DLD1 (cell line): ENCODE measurements at regions not wholly inside any gene's neighbourhood (a gene's known extent, or its start where the extent isn't known, plus 50 kb on each side); places are given as distances from the start of the nearest gene placed in this dataset.

ENCODE experiments used
- in situ Hi-C: cut with HindIII; loops from 2 replicates; pipeline ENCODE4 v1.10.0; 2017; ENCODE audit warnings: low sequenced_read_pairs

DNA sequence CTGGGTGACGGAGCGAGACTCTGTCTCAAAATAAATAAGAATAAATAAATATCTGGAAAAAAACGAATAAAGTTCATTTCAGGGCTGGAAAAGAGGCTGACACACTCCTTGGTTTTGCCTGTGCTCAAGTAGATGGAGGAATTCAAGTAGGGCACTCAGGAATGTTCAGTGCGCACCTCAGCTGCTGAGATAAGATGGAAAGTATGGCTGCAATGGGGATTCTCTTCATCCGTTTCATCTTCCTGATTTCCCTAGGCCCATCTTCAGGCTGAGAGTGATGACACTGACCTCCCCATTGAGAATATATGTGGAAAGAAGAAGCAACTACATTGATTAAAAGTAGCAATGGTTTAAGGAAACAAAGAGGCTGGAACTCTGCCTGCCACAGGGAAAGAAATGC is 130.5 kb upstream of the ZNF644 start:
- in situ Hi-C loops, result no loop called here

DNA sequence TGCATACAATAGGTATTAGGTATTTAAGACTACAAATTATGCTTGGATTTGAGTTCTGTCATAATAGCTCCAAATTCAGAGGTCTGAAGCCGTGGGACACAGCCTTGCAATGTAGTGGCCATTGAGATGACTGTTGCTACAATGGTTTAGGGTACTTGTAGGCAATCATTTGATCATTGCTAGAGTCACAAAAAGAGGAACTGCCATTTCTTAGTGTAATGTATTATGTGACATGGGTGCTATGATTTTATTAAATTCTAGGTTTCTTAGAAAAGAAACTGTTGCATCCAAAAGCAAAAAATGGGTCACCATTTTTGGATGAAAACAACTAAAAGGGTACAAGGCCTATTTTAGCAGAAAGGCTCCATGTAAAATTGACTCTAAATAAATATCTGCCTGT is 129.9 kb upstream of the ZNF644 start:
- in situ Hi-C loops, result no loop called here

DNA sequence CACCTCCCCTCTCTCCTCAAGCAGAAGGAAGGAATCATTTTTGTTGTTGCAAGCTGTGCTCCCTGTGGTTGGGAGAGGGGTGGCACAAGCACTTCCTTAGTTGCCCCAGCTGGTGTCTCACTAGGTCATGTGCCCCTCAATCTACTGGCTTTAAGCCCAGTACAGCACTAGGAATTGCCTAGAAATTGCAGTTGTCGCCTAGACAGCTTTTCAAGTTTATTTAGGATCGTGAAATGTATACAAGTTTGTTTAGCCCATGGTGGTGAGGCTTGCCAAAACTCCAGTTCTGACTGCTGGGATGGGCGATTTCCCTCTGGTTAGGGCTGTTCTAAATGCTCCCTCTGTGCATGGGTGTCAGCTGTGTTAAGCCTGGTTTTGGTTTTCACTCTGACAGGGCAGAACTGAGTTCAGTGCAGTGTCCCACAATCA is 126.8 kb upstream of the ZNF644 start:
- in situ Hi-C loops, result no loop called here

DNA sequence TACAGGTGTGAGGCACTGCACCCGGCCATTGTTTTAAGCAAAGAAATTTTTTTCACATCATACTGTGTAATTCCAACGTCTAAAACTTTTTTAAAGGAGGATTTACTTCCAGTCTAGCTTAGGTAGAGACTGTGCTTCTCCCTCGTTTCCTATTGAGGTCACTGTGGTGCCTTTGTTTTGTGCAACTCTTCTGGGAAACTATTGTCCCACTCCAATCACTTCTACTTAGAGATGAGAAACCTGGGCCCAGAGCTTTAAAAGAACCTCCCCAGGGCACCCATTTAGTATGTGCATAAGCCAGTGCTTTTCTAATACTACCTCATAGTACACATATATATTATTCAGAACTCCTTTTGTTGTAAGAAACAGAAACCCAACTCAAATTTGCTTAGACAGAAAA is 120.0 kb upstream of the ZNF644 start:
- in situ Hi-C loops, result no loop called here

DNA sequence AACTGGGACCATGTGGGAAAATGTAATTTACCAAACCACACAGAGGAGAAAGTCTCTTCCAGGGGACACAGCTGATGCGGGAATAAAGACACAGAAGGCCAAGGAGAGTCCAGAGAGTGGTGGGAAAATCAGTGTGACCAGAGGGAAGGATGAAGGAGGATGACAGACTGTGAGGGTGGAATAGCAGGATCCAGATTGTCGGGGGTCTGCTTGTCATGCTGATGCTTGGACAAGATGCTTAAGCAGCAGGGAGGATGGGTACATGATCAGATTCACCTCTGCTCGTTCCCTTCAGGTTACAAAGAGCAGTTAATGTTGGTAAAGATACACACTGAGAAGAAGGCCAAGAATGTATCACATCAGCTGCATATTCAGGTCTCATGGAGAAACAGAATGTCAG is 117.1 kb upstream of the ZNF644 start:
- in situ Hi-C loops, result no loop called here

DNA sequence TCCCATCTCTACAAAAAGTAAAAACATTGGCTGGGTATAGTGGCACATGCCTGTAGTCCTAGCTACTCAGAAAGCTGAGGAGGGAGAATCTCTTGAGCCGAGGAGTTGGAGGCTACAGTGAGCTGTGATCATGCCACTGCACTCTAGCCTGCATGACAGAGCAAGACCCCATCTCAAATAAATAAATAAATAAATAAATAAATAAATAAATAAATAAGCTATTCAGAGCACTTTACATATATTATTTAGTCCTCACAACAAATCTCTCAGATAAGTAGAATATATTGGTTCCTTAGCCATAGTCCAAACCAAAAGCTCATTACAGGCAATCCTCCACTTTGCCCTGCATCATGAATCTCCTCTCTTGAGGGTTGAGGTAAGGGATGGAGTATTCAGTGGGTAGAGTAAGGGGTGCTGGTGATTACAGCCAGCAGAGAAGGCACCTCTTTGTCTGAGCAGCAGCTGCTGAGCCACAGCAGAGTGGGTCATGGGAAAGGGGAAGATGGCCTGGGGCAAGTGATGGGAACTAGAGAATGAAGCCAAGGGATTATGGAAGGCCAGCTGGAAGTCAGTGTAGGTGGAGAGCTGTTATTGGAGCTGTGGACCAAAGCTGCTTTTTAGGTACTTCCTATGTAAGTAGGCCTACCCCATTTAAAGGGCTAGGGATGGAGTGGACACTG is 115.5 kb upstream of the ZNF644 start:
- in situ Hi-C loops, result no loop called here

DNA sequence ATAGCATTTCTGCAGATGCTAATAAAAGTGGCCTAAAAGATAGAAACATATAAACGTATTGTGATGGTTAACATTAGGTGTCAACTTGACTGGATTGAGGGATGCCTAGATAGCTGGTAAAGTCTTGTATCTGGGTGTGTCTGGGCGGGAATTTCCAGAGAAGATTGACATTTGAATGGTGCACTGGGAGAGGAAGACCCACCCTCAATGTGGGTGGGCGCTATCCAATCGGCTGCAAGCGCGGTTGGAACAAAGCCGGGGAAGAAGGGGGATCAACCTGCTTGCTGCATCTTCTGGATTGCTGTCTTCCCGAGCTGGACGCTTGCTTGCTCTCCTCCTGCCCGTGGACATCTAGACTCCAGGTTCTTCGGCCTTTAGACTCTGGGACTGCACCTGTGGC is 114.0 kb upstream of the ZNF644 start:
- in situ Hi-C loops, result no loop called here

DNA sequence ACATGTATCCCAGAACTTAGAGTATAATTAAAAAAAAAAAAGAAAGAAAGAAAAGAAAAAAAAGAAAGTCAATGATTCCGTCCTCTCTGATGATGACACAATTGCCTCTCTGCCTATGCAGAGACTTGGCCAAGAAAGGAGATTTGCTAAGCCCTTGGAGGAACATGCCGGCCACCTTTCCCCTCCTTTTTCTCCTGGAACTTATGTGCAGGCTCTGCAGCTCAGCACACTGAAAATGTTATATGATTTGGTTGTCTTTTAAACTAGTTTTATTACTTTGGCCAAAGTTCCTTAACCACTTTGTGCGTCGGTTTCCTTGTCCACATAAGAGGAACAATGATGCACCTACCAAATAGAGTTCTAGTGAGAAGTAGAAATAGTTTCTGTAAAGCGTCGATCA is 111.4 kb upstream of the ZNF644 start:
- in situ Hi-C loops, result no loop called here

DNA sequence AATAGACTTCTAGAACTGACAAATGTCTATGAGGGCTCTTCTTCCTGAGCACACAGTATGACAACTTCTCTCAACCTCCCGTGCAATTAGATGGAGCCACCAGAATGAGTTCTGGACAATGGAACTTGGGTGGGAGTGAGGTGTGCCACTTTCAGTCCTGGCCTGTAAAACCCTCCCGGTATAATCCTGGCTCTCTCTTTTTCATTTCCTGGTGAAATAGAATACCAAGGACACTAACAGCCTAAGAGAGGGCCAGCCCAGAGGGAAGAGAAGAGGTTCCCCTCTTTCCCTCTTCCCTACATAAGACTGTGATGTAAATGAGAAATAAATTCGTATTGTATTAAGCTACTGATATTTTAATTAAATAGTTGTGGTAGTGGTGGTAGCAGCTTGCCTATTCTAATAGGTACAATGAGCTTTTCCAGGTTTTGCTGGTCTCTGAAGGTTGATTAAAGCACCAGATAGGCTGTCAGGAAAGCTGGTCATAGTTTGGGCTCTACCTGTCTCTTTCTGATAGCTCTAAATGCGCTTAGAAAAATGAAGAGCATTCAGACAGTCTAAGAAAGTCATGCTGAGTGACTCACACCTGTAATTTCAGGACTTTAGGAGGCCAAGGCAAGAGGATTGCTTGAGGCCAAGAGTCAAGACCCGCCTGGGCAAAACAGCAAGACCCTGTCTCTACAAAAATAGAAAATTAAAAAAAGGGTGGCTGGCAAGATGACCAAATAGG is 108.6 kb upstream of the ZNF644 start:
- in situ Hi-C loops, result no loop called here

DNA sequence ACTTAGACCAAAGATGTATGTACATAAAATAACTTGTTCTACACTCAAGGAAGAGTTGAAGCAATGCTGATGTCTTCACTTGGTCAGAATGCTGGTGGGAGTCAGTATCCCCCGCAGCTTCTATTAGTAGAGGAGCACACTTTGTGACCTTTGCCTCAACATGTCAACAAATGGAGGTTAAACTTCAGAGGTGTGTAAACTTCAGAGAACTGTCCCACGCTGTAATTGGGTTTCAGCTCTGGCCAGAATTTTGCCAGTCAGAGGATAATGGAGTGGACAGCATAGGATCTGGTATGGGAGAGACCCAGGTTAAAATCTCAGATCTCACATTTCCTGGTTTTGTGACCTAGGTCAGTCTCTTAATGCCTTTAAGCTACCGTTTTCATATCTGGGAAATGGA is 107.6 kb upstream of the ZNF644 start:
- in situ Hi-C loops, result no loop called here

DNA sequence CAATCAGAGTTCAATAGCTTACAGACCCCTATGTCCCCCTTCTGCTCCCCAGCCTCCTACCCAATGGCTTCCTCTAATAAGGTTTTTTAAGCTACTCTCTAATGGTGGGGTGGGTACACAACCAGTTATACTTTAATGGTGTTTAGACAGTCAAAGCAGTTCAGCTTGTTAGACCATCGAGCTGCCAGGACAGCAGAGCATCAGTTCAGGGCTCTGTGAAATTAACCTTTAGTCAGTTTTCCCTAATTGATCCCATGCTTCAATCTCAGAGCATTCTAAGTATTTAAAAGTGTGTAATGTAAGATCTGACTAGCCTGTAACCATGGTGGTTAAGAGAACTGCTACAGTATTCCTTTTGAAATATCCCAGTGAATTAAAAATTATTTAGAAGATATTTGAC is 107.2 kb upstream of the ZNF644 start:
- in situ Hi-C loops, result no loop called here

DNA sequence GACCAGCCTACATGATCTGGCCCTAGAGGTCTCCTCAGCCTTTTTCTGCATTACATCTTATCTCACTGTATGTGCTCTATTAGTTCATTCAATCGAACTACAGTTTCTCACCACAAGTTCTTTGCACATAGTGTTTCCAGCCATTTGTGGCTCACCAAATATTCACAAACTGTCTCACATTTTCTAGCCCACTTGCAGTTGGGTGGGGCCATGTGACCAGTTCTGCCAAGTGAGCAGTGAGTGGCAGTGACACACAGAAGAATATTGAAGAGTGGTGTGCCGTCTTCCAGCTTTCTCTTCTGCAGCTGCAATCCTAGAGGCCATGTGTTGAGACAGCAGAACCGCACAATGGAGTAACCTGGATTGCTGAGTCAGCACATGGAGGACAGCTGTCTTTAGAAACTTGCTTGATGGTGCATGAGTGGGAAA is 103.2 kb upstream of the ZNF644 start:
- in situ Hi-C loops, result no loop called here

DNA sequence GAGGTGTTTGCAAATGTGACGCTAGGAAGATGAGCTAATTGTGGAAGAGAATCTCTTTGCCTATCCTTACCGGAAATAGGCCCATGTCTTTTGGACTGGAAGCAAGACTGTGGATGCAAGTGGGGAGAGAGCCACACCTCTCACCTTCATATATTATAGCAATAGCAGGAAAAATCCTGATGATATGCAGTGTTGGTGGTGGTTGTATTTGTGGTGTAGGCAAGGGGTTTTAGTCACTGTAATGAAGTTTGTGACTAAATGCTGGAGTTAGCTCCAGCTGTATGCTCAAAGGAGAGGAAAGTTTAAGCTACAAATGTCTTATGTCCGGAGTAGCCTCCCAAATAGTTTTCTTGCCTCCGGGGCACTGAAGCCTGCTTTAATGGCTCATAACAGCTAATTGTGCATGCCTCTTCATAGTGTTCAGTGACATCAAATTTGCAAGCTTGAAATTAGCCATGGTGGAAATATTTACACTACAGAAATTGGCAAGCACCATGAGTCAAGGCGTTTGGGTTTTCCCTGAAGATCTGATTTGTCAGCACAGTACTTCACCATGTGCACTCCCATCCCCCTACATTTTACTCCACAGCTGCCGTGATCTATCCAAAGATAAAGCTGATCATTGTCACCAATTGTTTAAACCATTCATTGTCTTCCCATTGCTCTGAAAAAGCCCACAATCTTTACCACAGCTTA is 102.6 kb upstream of the ZNF644 start:
- in situ Hi-C loops, result no loop called here

DNA sequence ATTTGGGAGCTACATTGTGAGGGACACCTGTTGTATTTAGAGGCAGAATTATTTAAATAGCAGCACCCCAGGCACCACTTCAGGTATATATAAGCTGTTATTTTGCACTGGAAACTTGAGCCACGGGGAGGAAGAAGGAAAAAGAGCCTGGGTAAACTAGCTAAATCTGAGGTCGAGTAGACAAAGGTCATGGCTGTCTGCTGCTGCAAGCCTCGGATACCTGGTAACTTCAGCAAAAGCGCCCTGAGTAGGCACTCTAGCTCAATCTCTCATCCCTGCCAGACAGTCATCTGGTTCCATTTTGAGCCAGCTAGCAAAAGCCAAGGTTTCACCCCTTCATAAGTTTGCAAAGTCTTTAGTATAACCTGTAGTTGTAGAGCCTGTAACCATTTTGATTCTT is 101.9 kb upstream of the ZNF644 start:
- in situ Hi-C loops, result no loop called here

DNA sequence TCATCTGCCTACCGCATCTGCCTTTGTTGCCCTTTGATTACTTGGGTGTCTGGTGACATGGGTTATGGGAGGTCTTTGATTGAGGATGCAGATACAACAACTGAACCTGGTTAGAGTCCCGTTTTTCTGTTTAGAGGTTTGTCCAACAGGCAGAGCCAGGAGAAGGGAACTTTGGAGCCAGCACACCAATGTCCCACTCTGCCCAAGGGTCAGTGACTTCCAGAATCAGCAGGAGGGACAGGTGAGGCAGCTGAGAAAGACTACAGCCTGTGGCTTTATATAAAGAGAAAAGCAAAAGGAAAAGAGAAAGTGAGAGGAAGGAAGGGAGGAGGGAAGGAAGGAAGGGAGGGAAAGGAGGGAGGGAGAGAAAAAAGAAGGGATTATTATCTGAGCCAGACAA is 101.5 kb upstream of the ZNF644 start:
- in situ Hi-C loops, result no loop called here

DNA sequence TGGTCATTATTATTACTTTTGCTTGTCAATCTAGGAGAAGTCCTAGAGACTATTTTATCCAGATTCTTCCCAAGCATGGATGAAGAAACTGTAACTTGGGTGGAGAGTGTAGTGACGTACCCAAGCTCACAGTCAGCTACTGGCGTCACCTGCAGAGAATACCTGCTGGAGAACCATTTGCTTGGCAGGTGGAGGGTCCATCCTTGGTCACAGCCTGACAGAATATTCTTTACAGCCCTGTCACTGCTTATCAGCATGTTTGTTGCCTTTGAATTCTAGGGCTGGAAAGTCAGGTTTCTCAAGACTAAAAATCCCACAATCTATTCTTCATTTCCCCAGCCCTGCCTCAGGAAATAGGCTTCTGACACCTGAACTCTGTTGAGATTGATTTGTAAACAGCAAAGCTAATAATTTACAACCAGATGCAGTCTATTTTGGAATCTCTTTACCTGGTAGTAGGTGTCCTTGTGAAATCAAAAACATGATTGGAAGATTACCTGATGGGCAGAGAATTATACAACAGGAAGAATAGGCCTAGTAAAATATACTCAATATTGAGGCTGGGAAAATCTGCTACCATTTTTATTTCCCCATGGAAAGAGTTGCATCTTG is 100.4 kb upstream of the ZNF644 start:
- in situ Hi-C loops, result no loop called here

DNA sequence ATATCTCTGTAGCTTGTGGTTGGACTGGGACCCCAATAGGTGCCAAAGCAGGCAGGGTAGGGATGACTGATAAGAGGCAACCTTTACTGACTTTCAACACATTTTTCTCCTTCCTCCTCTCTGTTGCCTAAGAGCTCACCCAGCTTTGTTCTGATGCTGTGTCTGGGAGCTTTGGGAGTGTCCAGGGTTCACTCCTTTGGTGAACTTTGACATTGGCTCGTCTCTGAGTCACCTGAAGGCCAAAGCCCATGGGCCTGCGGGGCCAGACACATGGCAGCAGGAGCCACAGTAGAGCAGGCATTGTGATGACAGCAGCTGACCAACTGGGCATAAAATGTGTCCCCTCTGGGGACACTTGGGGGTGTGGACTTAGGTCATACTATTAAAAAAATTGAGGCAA is 99.5 kb upstream of the ZNF644 start:
- in situ Hi-C loops, result no loop called here

DNA sequence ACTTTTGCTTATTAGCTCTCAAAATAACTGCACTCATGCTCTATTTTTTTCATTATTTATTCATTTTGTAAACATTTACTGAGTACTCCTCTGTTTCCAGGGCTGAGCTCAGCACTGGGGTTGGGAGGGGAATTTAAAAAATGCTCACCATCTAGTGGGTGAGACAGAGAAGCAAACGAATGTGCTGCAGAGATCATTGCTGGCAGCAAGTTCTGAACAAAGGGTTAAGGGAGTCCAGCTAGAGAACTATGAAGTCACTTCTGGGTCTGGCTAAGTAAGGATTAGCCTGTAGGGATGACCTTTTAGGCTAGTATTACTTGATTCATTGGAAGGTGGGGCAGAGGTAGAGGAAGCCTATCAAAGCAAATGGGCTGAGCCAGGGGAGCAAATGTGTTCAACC is 99.1 kb upstream of the ZNF644 start:
- in situ Hi-C loops, result no loop called here

DNA sequence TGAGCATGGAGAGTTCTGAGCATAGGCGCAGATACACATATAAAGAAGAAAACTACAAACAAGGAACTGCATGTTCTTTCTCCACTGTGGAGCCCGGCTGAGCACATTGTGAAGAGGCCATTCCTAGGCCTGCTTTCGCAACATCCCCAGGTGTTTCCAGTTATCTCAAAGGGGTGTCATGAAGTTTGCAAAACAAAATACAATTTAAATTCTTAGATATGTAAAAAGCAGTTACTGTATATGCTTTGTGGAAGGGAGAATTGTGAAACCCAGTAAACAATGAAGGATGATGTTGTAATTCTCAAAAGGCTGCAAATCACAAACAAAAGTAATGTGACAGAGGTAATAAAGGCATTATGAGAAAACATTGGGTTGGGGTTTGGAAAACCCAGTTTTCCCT is 98.6 kb upstream of the ZNF644 start:
- in situ Hi-C loops, result no loop called here

DNA sequence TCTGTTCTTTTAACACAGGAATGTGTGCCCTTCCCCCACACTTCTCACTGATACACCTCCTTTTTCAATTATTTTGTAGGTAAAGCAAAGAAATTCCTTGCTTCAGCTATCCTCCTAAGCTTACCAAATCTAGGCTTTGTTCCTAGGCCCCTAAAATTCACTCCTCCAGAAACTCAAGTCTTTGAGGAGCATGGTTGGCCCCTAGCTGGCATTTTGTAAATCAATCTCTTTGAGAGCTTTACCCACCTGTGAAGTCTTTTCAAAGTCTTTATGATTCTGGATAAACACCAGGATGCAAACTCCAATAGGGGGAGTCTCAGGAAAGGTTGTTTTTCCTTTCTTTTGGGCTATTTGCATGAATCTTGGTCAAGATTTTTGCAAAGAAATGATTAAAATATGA is 82.9 kb upstream of the ZNF644 start:
- in situ Hi-C loops, result no loop called here

DNA sequence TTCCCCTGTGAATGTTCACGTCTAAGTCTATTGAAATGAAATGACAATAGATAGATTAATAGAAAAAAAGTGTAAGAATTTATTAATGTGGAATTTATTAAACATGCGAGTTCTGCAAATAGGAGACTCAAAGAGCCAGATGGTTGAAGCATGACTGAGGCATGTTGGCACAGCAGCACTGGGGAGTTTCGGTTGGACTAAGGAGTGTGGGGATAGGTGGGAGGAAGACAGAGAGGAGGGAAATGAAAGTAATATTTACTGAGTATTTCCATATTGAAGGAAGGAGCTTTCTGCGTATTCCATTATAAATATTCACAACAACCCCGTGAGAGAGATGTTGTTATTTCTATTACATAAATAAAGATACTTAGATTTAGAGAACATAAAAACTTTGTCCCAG is 79.5 kb upstream of the ZNF644 start:
- in situ Hi-C loops, result no loop called here
